GM18498 (cell line): ENCODE measurements at regions not wholly inside any gene's neighbourhood (a gene's known extent, or its start where the extent isn't known, plus 50 kb on each side); places are given as distances from the start of the nearest gene placed in this dataset.

Experiments
- ATAC-seq: cut with Tn5 transposase; IDR thresholded peaks from one replicate; pipeline ENCODE4 v1.9.1; 2021; ENCODE audit warnings: mild to moderate bottlenecking, moderate library complexity; ENCODE audit not compliant: unreplicated experiment

GRCh38 chr6:128827675-128828464 lies 55.1 kb upstream of the LAMA2 start:
- ATAC-seq: no peak

- no peak for ATAC-seq
These were observed 56.3 kb upstream of the LAMA2 start for GRCh38 chr6:128826606-128827005.

- ATAC-seq: no peak
These were observed 60.7 kb upstream of the LAMA2 start for GRCh38 chr6:128822271-128822670.

GRCh38 chr6:128821116-128821515 lies 61.8 kb upstream of the LAMA2 start:
- no peak for ATAC-seq

GRCh38 chr6:128808856-128809255 lies 74.1 kb upstream of the LAMA2 start:
- no peak for ATAC-seq

- ATAC-seq: no peak
These were observed 75.4 kb upstream of the LAMA2 start for GRCh38 chr6:128807577-128807976.

GRCh38 chr6:128806261-128806660 lies 76.7 kb upstream of the LAMA2 start:
- no peak for ATAC-seq

GRCh38 chr6:128803911-128804310 lies 79.0 kb upstream of the LAMA2 start:
- ATAC-seq: no peak

- no peak for ATAC-seq
These were observed 81.3 kb upstream of the LAMA2 start for GRCh38 chr6:128801621-128802020.

GRCh38 chr6:128784266-128784665 lies 98.7 kb upstream of the LAMA2 start:
- no peak for ATAC-seq

- no peak for ATAC-seq
These were observed 114.8 kb upstream of the LAMA2 start for GRCh38 chr6:128768187-128768586.

GRCh38 chr6:128767705-128768104 lies 115.2 kb upstream of the LAMA2 start:
- no peak for ATAC-seq

- ATAC-seq: no peak
These were observed 115.8 kb upstream of the LAMA2 start for GRCh38 chr6:128767150-128767549.

- peak; percentile 61 for ATAC-seq
These were observed 119.2 kb upstream of the LAMA2 start for GRCh38 chr6:128763599-128764300.

- no peak for ATAC-seq
These were observed 123.0 kb upstream of the LAMA2 start for GRCh38 chr6:128759901-128760300.

GRCh38 chr6:128759447-128759846 lies 123.5 kb upstream of the LAMA2 start:
- no peak for ATAC-seq

- ATAC-seq: no peak
These were observed 125.0 kb upstream of the LAMA2 start for GRCh38 chr6:128757961-128758360.

GRCh38 chr6:128754658-128755256 lies 128.2 kb upstream of the LAMA2 start:
- peak; percentile 97 for ATAC-seq

- ATAC-seq: no peak
These were observed 138.8 kb upstream of the LAMA2 start for GRCh38 chr6:128743974-128744765.

GRCh38 chr6:128742900-128743299 lies 140.0 kb upstream of the LAMA2 start:
- ATAC-seq: no peak

GRCh38 chr6:128740951-128741350 lies 142.0 kb upstream of the LAMA2 start:
- no peak for ATAC-seq
